COLO668 (cell line): ENCODE measurements at regions not wholly inside any gene's neighbourhood (a gene's known extent, or its start where the extent isn't known, plus 50 kb on each side); places are given as distances from the start of the nearest gene placed in this dataset.

ENCODE experiments used
- DNase-seq: peaks from one replicate; lab custom pipeline; 2025; ENCODE audit not compliant: unreplicated experiment; lab: John Stamatoyannopoulos, UW

- DNase-seq, result no peak
Observed at GRCh38 chr11:128269466-128269865, 317.9 kb downstream of the ETS1 start.

- DNase-seq, result no peak
Observed at GRCh38 chr11:128266893-128267292, 320.5 kb downstream of the ETS1 start.

GRCh38 chr11:128262463-128263345, 324.7 kb downstream of the ETS1 start:
- DNase-seq, result no peak

- DNase-seq, result no peak
Observed at GRCh38 chr11:128261011-128261421, 326.3 kb downstream of the ETS1 start.

GRCh38 chr11:128260398-128260797, 327.0 kb downstream of the ETS1 start:
- DNase-seq, result no peak

GRCh38 chr11:128259816-128260215, 327.5 kb downstream of the ETS1 start:
- no peak for DNase-seq

- DNase-seq, result no peak
Observed at GRCh38 chr11:128254941-128255340, 332.4 kb downstream of the ETS1 start.

- DNase-seq, result no peak
Observed at GRCh38 chr11:128251140-128251539, 336.2 kb downstream of the ETS1 start.

GRCh38 chr11:128250482-128250881, 336.9 kb downstream of the ETS1 start:
- no peak for DNase-seq

- DNase-seq, result no peak
Observed at GRCh38 chr11:128246810-128247594, 340.4 kb downstream of the ETS1 start.

- no peak for DNase-seq
Observed at GRCh38 chr11:128246364-128246801, 341.0 kb downstream of the ETS1 start.

GRCh38 chr11:128244871-128245270, 342.5 kb downstream of the ETS1 start:
- DNase-seq, result no peak

- no peak for DNase-seq
Observed at GRCh38 chr11:128242451-128242850, 344.9 kb downstream of the ETS1 start.

- DNase-seq, result no peak
Observed at GRCh38 chr11:128240546-128240945, 346.8 kb downstream of the ETS1 start.

- DNase-seq, result no peak
Observed at GRCh38 chr11:128239306-128239705, 348.1 kb downstream of the ETS1 start.

- no peak for DNase-seq
Observed at GRCh38 chr11:128238521-128239265, 348.7 kb downstream of the ETS1 start.

GRCh38 chr11:128236506-128237498, 350.6 kb downstream of the ETS1 start:
- DNase-seq, result no peak

- no peak for DNase-seq
Observed at GRCh38 chr11:128235958-128236357, 351.4 kb downstream of the ETS1 start.

- no peak for DNase-seq
Observed at GRCh38 chr11:128235426-128235825, 351.9 kb downstream of the ETS1 start.

GRCh38 chr11:128234143-128234542, 353.2 kb downstream of the ETS1 start:
- no peak for DNase-seq
